NCI-H2196 (cell line): ENCODE measurements at regions not wholly inside any gene's neighbourhood (a gene's known extent, or its start where the extent isn't known, plus 50 kb on each side); places are given as distances from the start of the nearest gene placed in this dataset.
"Not testable (repeated sequence)": the region's sequence is repeated elsewhere in the genome, so short reads cannot be mapped to it uniquely, and the experiment has no call there.

Experiments
- DNase-seq: peaks from one replicate; lab custom pipeline; 2025; ENCODE audit not compliant: unreplicated experiment; lab: John Stamatoyannopoulos, UW

GRCh38 chr2:212913640-212914306 is 237.6 kb downstream of the IKZF2 start:
- no peak for DNase-seq

GRCh38 chr2:212912445-212913103 is 238.8 kb downstream of the IKZF2 start:
- no peak for DNase-seq

- no peak for DNase-seq
These were observed 240.4 kb downstream of the IKZF2 start for GRCh38 chr2:212911011-212911410.

DNA sequence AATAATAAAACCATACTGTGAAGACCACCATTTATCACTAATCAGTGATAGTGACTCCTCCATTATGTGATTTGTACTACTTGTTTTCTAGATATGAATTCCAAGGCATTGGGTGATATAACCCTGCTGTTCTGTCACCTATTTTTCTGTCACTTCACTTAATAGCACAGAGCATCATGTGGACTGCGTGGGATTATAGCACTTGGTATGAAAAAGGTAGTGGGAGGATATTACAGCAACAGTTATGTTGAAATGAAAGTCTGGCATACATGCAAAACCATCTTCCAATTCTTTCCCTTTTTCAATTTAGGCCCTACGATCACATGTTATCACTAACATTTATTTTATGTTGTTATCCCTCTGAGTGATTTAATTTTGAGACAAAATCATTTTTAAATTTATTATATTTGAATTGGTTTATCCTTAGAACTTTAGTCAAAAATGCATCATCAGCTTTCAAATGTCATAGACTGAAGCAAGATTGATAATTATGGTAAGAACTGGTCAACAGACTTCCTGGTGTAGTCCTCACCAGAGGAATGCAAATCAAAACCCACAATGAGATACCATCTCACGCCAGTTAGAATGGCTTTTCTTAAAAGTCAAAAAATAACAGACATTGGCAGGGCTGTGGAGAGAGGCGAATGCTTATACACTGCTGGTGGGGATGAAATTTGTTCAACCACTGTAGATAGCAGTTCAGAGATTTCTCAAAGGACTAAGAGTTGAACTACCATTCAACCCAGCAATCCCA is 242.6 kb downstream of the IKZF2 start:
- DNase-seq, result no peak

DNA sequence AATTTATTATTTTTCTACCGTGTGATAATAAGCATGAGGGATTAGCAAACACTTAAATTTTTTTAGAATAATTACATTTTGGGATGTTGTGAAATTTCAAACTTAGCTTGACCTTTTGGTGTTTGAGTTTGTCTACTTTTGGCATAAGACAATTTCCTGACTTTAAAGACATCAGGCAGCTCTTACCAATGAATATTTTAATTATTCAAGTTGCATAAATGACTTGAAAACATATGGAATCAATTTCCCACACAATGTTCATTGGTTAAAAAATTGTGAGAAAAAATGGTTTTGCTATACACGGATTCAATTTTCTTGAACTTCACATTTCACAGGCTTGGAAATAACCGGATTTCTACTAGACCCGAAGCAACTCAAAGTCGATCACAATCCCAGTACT is 243.4 kb downstream of the IKZF2 start:
- DNase-seq, result no peak

DNA sequence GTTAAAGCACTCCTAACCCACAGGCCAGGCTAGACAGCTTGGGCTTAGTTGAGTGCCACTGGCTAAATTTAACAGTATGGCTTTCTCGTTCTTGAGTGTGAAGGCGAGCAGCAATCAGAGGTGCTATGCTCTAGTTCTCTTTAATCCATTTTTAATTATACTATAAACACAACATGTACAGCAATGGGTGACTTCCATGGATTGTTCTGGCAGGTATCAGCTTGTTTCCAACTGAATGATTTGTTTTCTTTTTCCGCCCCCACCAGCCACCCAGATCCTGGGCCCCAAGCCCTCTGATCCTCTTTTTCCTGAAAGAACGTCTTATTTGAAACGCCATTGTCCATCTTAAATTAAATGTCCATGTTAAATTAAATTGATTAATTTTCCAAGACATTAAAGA is 244.8 kb downstream of the IKZF2 start:
- DNase-seq, result no peak

DNA sequence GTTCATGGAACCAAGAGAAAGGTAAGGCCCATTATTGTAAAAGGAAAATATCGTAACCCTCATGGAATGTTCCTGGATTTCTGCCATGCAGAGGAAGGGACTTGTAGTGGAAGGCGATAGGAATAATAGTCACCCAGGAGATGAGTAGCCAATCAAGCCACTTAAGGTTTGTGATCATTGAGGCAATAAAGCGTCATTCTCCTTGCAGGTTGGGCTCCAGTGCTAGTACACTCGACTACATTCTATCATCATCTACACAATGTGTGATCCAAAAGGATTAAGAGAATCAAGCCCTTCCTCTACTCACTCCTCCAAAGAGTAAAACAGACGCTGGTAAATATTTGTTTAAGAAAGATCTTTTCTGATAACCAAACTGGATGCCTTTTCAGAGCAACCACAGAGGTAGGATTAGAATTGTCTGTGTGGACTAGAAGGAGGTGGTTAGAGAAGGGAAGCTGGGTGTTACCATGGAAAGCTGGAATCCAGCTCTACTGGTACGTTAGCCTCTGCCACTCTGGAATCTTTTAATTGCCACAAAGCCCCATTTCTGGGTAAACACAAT is 245.7 kb downstream of the IKZF2 start:
- DNase-seq, result peak; percentile 71

DNA sequence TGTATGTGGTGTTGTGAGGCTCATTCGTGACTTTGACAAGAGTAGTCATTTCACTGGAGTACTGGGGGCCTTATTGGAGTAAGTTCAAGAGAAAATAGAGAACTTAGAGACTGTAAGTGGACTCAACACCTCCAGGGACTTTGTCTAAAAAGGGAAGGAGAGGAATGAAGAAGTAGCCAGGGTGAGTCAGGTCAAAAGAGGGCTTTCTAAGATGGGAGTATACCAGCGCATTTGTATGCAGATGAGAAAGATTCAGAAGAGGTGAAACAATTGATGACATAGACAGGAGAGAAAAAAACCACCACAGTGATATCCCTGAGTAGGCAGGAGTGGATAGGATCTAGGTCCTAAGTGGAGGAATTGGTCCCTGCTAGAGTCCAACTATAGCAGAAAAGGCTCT is 246.8 kb downstream of the IKZF2 start:
- DNase-seq, result no peak

DNA sequence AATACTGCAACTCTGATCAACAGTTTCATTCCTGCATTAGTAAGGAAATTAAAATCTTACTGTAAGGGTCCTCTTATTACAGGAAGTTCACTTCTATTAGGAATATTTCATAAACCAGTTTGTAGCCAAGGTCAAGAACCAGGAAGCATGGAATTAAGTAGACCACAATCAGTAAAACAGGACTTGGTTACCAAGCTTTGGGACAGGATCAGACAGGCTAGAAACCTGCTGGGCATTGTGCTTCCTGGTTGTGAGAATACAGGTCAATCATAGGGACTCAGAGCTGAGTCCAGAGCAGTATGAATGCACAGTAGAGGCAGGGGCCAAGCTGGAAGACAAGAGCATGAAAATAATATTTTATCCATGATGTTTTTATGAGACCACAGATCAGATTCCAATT is 248.0 kb downstream of the IKZF2 start:
- DNase-seq, result no peak

GRCh38 chr2:212902421-212902820 is 249.0 kb downstream of the IKZF2 start:
- DNase-seq, result no peak

DNA sequence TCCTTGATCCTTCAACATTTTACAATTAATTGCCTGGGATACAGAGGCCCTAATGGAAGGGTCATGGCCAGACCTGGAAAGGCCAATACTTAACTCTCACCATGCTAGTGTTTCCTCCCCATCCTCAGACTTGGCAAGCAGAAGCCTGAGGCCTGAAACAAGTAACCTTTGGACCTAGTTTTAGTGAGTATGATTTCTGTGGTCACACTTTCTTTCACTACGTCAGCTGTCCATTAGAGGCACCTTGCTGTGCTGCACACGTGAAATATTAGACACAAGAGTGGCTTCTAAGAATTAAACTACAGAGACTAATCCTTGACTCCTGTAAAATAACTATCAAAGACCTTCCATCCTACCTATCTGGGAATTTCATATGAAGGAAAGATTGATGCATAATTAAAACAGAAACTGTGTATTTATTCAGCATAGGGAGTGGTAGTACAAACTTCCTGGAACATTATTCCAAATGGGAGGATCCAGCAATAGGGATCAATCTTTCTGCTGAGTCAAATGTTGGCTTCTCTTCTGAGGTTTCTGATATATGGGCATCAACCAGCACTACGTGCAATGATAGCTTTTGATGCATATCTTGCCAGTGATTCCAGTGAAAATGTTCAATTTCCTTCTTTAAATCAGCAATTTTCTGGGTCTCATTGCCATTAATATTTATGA is 249.7 kb downstream of the IKZF2 start:
- DNase-seq, result no peak

DNA sequence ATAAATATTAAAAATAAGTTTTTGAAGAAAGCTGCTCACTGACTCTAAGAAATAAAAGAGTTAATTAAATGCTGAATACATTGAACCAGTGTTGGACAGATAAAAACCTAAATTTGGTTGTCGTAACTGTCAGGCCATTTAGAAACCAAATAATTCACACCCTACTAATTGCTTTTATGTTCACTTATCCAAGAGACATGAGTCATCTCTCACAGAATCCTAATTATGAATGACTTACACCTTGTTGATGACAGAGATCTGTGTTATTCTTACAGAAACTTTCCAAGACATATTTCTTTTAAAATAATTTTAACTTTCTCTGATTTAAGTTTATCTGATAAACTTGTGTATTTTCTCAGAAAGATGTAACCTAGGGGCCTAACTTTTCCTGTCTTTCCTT is 250.7 kb downstream of the IKZF2 start:
- DNase-seq, result no peak

DNA sequence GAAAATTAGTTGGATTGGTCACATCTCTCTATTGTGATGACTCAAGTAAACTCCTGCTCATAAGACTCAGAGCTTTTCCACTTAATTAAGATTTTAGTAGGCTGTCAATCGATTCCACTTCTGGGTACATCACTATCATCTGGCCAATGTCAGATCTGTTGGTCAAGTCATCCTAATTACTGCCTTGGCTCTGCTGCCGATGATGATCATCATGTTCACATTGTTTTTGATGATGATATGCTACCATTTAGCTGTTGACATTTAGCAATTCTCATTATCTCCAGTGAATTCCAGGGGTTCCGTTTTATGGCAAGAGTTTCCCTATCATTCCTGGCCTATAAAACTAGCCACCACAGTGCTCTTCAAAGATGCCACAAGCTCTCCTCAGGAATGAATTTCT is 253.4 kb downstream of the IKZF2 start:
- DNase-seq, result no peak

DNA sequence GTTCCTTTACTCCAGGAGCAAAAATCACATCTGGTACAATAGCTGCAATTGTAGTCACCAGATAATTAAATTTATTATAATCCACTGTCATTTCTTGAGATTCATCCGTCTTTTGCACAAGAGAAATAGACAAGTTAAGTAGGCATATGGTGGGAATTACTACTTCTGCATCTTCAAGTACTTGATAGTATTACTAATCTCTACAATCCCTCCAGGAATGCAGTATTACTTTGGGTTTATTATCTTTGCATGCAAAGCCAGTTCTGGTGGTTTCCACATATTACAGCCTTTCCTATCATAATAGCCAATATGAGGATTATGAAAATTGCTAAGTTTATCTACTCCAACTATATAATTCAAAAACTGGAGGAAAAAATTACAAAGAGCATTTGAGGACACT is 254.1 kb downstream of the IKZF2 start:
- no peak for DNase-seq

DNA sequence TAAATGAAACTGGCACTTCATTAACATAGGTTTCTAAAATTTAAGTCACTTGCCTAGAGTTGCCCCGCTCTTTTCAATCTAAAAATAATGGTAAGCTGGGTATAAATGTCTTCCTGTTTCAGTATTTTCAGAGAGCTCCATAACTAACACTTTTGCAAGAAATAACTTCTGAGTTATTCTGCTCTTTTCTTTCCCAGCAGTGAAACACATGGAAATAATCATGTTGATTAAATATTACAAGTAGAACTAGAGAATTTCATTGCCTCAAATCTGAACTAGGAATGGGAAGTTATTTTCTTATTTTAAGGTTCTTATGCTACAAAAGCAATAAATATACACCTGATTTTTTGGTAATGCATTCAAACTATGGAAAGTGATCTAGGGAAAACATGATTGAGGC is 257.4 kb downstream of the IKZF2 start:
- DNase-seq, result no peak

- no peak for DNase-seq
These were observed 258.2 kb downstream of the IKZF2 start for GRCh38 chr2:212893216-212893615.

DNA sequence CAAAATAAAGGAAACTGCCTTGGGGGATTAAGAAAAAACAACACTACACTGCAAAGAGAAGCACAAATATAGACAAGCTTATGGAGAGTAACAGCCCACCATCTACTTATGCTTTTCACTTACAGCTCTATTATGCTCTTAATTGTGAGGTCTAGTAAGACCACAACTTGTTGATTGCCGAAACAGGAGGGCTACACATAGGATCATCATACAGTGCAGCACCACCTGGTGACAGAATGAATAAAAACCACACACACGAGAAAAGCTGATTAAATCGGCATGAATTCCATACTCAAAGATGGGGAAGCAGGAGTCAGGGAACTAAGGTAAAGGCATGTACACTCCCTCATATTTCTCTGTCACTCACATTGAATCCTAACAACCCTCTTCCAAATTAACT is 259.2 kb downstream of the IKZF2 start:
- DNase-seq, result no peak

GRCh38 chr2:212891580-212891979 is 259.8 kb downstream of the IKZF2 start:
- no peak for DNase-seq

- no peak for DNase-seq
These were observed 268.8 kb downstream of the IKZF2 start for GRCh38 chr2:212882626-212883025.

GRCh38 chr2:212876556-212876955 is 274.9 kb downstream of the IKZF2 start:
- not testable (repeated sequence) for DNase-seq

DNA sequence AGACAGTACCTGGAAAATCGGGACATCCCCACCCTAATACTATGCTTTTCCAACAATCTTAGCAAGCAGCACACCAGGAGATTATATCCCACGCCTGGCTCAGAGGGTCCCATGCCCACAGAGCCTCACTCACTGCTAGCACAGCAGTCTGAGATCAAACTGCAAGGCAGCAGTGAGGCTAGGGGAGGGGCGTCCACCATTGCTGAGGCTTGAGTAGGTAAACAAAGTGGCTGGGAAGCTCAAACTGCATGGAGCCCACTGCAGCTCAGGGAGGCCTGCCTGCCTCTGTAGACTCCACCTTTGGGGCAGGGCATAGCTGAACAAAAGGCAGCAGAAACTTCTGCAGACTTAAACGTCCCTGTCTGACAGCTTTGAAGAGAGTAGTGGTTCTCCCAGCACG is 275.5 kb downstream of the IKZF2 start:
- DNase-seq, result not testable (repeated sequence)
